SK-N-SH (cell line): ENCODE measurements at regions not wholly inside any gene's neighbourhood (a gene's known extent, or its start where the extent isn't known, plus 50 kb on each side); places are given as distances from the start of the nearest gene placed in this dataset.

ENCODE experiments used
- CTCF ChIP-seq: fragments of 200-600 bp; sonication (generic); IDR thresholded peaks from 2 replicates; pipeline ENCODE4 v1.6.1; 2017; ENCODE audit warnings: antibody characterized with exemption, mild to moderate bottlenecking, moderate library complexity
- GABPA ChIP-seq: IDR thresholded peaks from 2 replicates; pipeline ENCODE4 v1.4.0; 2012; ENCODE audit warnings: low read depth, mild to moderate bottlenecking
- MAX ChIP-seq: IDR thresholded peaks from 2 replicates; pipeline ENCODE4 v1.4.0; 2012; ENCODE audit warnings: low read depth
- SIN3A ChIP-seq: IDR thresholded peaks from 2 replicates; pipeline ENCODE4 v1.6.1; 2012; ENCODE audit warnings: low read depth, mild to moderate bottlenecking, low read length, moderate library complexity, borderline replicate concordance

GRCh38 chr2:43044093-43044681, 182.2 kb downstream of the ZFP36L2 start:
- TF ChIP-seq GABPA (no peak), CTCF (no peak), SIN3A (no peak), MAX (no peak)
